ENCODE measurements at regions not wholly inside any gene's neighbourhood (a gene's known extent, or its start where the extent isn't known, plus 50 kb on each side); places are given as distances from the start of the nearest gene placed in this dataset.

DNA sequence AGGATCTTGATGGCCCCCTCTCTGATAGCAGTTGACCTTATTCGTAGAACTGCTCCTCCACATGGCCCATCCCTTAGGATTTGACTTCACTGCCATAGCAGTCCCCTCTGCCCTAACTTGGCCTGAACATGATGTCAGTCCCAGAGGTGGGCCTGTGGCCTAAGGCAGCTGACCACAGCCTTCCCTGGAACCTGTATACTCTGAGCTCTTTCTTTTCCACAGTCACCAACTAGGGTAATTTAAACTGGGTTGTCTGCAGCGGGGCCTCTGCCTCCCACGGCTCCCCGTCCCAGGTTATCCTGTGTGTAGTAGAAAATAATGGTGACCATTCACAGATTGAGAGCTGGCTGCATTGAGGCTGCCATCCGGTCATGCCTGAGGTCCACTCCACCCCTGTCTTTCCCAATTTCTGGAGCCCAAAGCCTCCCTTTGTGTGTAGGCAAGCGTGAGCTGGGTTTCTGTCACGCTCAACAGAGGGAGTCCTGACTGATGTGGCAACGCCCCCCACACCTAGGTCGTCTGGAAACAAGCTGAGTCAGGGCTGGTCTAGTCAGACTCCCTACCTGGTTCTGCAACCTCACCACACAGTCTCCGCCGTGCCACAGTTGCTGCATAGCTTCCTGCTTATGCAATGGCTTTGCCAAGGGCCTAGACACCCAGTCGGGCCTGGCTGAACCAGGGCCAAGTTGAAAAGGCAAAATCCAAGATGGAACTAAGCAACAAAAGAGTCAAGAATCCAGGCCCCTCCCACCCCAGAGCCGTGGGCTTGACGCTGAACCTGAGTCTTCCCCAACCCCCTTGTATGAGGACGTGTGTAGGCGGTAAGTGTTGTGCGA, 284.5 kb downstream of the XXYLT1 start:
- no peak overlapping the region for H2BK12ac ChIP-seq (ENCODE audit: insufficient read length, low read depth, low read length)
- H2AK5ac ChIP-seq (ENCODE audit: insufficient read length, low read length), result no peak overlapping the region
- H3K14ac ChIP-seq (ENCODE audit: insufficient read depth, low read length), result no peak overlapping the region
- H3K27me3 Mint-ChIP-seq (ENCODE audit: low read depth), result peaks cover 35% of the 10 kb centered on the region
- H3K27ac Mint-ChIP-seq, result no peak overlapping the region
- TF ChIP-seq, protein P1, sequence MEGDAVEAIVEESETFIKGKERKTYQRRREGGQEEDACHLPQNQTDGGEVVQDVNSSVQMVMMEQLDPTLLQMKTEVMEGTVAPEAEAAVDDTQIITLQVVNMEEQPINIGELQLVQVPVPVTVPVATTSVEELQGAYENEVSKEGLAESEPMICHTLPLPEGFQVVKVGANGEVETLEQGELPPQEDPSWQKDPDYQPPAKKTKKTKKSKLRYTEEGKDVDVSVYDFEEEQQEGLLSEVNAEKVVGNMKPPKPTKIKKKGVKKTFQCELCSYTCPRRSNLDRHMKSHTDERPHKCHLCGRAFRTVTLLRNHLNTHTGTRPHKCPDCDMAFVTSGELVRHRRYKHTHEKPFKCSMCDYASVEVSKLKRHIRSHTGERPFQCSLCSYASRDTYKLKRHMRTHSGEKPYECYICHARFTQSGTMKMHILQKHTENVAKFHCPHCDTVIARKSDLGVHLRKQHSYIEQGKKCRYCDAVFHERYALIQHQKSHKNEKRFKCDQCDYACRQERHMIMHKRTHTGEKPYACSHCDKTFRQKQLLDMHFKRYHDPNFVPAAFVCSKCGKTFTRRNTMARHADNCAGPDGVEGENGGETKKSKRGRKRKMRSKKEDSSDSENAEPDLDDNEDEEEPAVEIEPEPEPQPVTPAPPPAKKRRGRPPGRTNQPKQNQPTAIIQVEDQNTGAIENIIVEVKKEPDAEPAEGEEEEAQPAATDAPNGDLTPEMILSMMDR (conservative IDR thresholded peaks at IDR 0.05), result no peak
- no peaks in the 10 kb centered on the region; the same call in 1 of the 2 replicates for H3K27me3 ChIP-seq (ENCODE audit: insufficient read depth, low read length)
- DNase-seq, result no peak
- no peaks in the 10 kb centered on the region for H3K23me2 ChIP-seq (ENCODE audit: insufficient read length, low read depth, low read length, poor library complexity, severe bottlenecking)
- H3K4me2 ChIP-seq (ENCODE audit: insufficient read depth, insufficient read length, low read length), result no peak overlapping the region
- no peak overlapping the region for H2BK5ac ChIP-seq (ENCODE audit: insufficient read length, low read length)
- no peak overlapping the region for H3K4ac ChIP-seq (ENCODE audit: low read depth, low read length)
- H3K79me1 ChIP-seq (ENCODE audit: insufficient read depth, low read depth, low read length, poor library complexity, severe bottlenecking), result no peaks in the 10 kb centered on the region
- no peak overlapping the region for H3T11ph ChIP-seq (ENCODE audit: low read length)
- H2AFZ ChIP-seq (ENCODE audit: low read length), result no peak overlapping the region
- H3K4me1 ChIP-seq (ENCODE audit: insufficient read depth, low read length), result no peaks in the 10 kb centered on the region
- H3K56ac ChIP-seq (ENCODE audit: insufficient read length, low read depth, low read length), result no peak overlapping the region
- peaks cover 7 to 8% of the 10 kb centered on the region in 2 experiments; a peak in 3 of 5 replicates for H3K9me3 Mint-ChIP-seq
- H3K27ac ChIP-seq (ENCODE audit: insufficient read length, low read depth, low read length), result no peak overlapping the region
- H2BK15ac ChIP-seq (ENCODE audit: low read depth, low read length), result no peak overlapping the region
- no peak overlapping the region for H3K4me3 Mint-ChIP-seq
- H3K23ac ChIP-seq (ENCODE audit: insufficient read length, low read depth, low read length), result no peak overlapping the region
- H3K4me1 Mint-ChIP-seq, result peaks cover 5 to 11% of the 10 kb centered on the region in 2 experiments
- H3K79me2 ChIP-seq (ENCODE audit: insufficient read depth, low read length), result no peaks in the 10 kb centered on the region
- H2BK20ac ChIP-seq (ENCODE audit: low read depth, low read length, poor library complexity, severe bottlenecking), result no peak overlapping the region
- no peak overlapping the region for H4K8ac ChIP-seq (replicated peaks; ENCODE audit: insufficient read length, low read depth, low read length)
- no peak overlapping the region for H2BK120ac ChIP-seq (ENCODE audit: low read depth, low read length, poor library complexity, severe bottlenecking)
- no peaks in the 10 kb centered on the region for H3K9me3 ChIP-seq (ENCODE audit: control insufficient read depth, low read depth, low read length)
- peak overlapping the region; percentile 57 for H3K18ac ChIP-seq (ENCODE audit: insufficient read length, low read depth, low read length)
- H3K9ac ChIP-seq (ENCODE audit: extremely low read depth, insufficient read length, low read length), result no peak overlapping the region
- no peak overlapping the region for H4K5ac ChIP-seq (ENCODE audit: insufficient read length, low read depth, low read length)
- H3K36me3 Mint-ChIP-seq (ENCODE audit: insufficient read depth in 1 of 3, low read depth in 3 of 3), result peaks cover 0 to 2% (median 0%) of the 10 kb centered on the region in 3 experiments; a peak in 2 of 7 replicates
- H4K20me1 ChIP-seq (ENCODE audit: control insufficient read depth, insufficient read depth, insufficient read length), result no peaks in the 10 kb centered on the region
- WGBS (ENCODE audit: extremely low coverage, insufficient read length, low lambda C conversion rate), result no CpG with 5 or more reads among the region's 17 CpGs
- H4K91ac ChIP-seq (ENCODE audit: insufficient read length, low read depth, low read length), result no peak overlapping the region
